ENCODE measurements at regions not wholly inside any gene's neighbourhood (a gene's known extent, or its start where the extent isn't known, plus 50 kb on each side); places are given as distances from the start of the nearest gene placed in this dataset.
"Not testable (repeated sequence)": the region's sequence is repeated elsewhere in the genome, so short reads cannot be mapped to it uniquely, and the experiment has no call there.

- H3K79me2 ChIP-seq (ENCODE audit: insufficient read depth, low read length), result no peaks in the 10 kb centered on the region
- no peaks in the 10 kb centered on the region for H3K27me3 Mint-ChIP-seq (ENCODE audit: low read depth, unreplicated experiment)
- H3K27ac Mint-ChIP-seq (ENCODE audit: unreplicated experiment), result no peak overlapping the region
- TF ChIP-seq EZH2 (IDR thresholded peaks at IDR 0.05; ENCODE audit: insufficient read depth, low read length), result no peak
- TF ChIP-seq CTCF (IDR thresholded peaks at IDR 0.05; ENCODE audit: insufficient read depth, low read depth, low read length), result no peak
- no peak for DNase-seq (ENCODE audit: low read depth)
- no peak overlapping the region for H3K4me2 ChIP-seq (ENCODE audit: low read length)
- no peaks in the 10 kb centered on the region for H3K27me3 ChIP-seq (ENCODE audit: insufficient read depth, low read length)
- no peak overlapping the region for H3K27ac ChIP-seq (ENCODE audit: low read depth, low read length)
- H3K4me1 Mint-ChIP-seq (ENCODE audit: low read depth, unreplicated experiment), result no peaks in the 10 kb centered on the region
- FAIRE-seq, result no peak
- no peaks in the 10 kb centered on the region for H3K9me3 Mint-ChIP-seq (ENCODE audit: unreplicated experiment)
- no peaks in the 10 kb centered on the region for H3K4me1 ChIP-seq (ENCODE audit: insufficient read depth, low read length)
- no peaks in the 10 kb centered on the region for H4K20me1 ChIP-seq (ENCODE audit: insufficient read depth, low read length)
- H3K4me3 ChIP-seq (ENCODE audit: insufficient read depth, low read depth, low read length), result no peak overlapping the region
- peaks cover 3% of the 10 kb centered on the region for H3K9me3 ChIP-seq (ENCODE audit: insufficient read depth, low read depth, low read length)
- H3K36me3 ChIP-seq (ENCODE audit: insufficient read depth, low read length), result no peaks in the 10 kb centered on the region
- no peak overlapping the region for H2AFZ ChIP-seq (ENCODE audit: low read depth, low read length)
- H3K36me3 Mint-ChIP-seq (ENCODE audit: low read depth, unreplicated experiment), result no peaks in the 10 kb centered on the region
- H3K4me3 Mint-ChIP-seq (ENCODE audit: unreplicated experiment), result no peak overlapping the region
- H3K9ac ChIP-seq (ENCODE audit: low read length), result no peak overlapping the region
Measured at GRCh38 chr2:154507186-154507585, 191.3 kb upstream of the KCNJ3 start.

- H3K4me1 Mint-ChIP-seq (ENCODE audit: low read depth, unreplicated experiment), result no peaks in the 10 kb centered on the region
- Histone ChIP-seq H4K20me1 (ENCODE audit: insufficient read depth, low read length) (no peaks in the 10 kb centered on the region), H3K9ac (ENCODE audit: low read length) (no peak overlapping the region), H2AFZ (ENCODE audit: low read depth, low read length) (no peak overlapping the region), H3K27ac (ENCODE audit: low read depth, low read length) (no peak overlapping the region), H3K27me3 (ENCODE audit: insufficient read depth, low read length) (no peaks in the 10 kb centered on the region), H3K9me3 (ENCODE audit: insufficient read depth, low read depth, low read length) (no peaks in the 10 kb centered on the region), H3K4me1 (ENCODE audit: insufficient read depth, low read length) (no peaks in the 10 kb centered on the region), H3K4me2 (ENCODE audit: low read length) (no peak overlapping the region), H3K4me3 (ENCODE audit: insufficient read depth, low read depth, low read length) (no peak overlapping the region), H3K79me2 (ENCODE audit: insufficient read depth, low read length) (no peaks in the 10 kb centered on the region), H3K36me3 (ENCODE audit: insufficient read depth, low read length) (no peaks in the 10 kb centered on the region)
- DNase-seq (ENCODE audit: low read depth) (no peak), FAIRE-seq (no peak)
- no peaks in the 10 kb centered on the region for H3K36me3 Mint-ChIP-seq (ENCODE audit: low read depth, unreplicated experiment)
- no peak overlapping the region for H3K4me3 Mint-ChIP-seq (ENCODE audit: unreplicated experiment)
- H3K27me3 Mint-ChIP-seq (ENCODE audit: low read depth, unreplicated experiment), result no peaks in the 10 kb centered on the region
- TF ChIP-seq EZH2 (IDR thresholded peaks at IDR 0.05; ENCODE audit: insufficient read depth, low read length) (no peak), CTCF (IDR thresholded peaks at IDR 0.05; ENCODE audit: insufficient read depth, low read depth, low read length) (no peak)
- H3K27ac Mint-ChIP-seq (ENCODE audit: unreplicated experiment), result no peak overlapping the region
- no peaks in the 10 kb centered on the region for H3K9me3 Mint-ChIP-seq (ENCODE audit: unreplicated experiment)
Measured at GRCh38 chr2:154518872-154519271, 179.6 kb upstream of the KCNJ3 start.

GRCh38 chr2:154520951-154521350 is 177.5 kb upstream of the KCNJ3 start:
- not testable (repeated sequence) for H3K27me3 Mint-ChIP-seq (ENCODE audit: low read depth, unreplicated experiment); H3K79me2 ChIP-seq (ENCODE audit: insufficient read depth, low read length); H3K36me3 Mint-ChIP-seq (ENCODE audit: low read depth, unreplicated experiment); FAIRE-seq; H2AFZ ChIP-seq (ENCODE audit: low read depth, low read length); H3K4me1 ChIP-seq (ENCODE audit: insufficient read depth, low read length); H3K9me3 ChIP-seq (ENCODE audit: insufficient read depth, low read depth, low read length); H3K4me2 ChIP-seq (ENCODE audit: low read length); H3K9ac ChIP-seq (ENCODE audit: low read length); H3K9me3 Mint-ChIP-seq (ENCODE audit: unreplicated experiment); H3K27ac Mint-ChIP-seq (ENCODE audit: unreplicated experiment); DNase-seq (ENCODE audit: low read depth); H3K4me3 Mint-ChIP-seq (ENCODE audit: unreplicated experiment); H4K20me1 ChIP-seq (ENCODE audit: insufficient read depth, low read length); H3K36me3 ChIP-seq (ENCODE audit: insufficient read depth, low read length); H3K27me3 ChIP-seq (ENCODE audit: insufficient read depth, low read length); H3K27ac ChIP-seq (ENCODE audit: low read depth, low read length); H3K4me3 ChIP-seq (ENCODE audit: insufficient read depth, low read depth, low read length); H3K4me1 Mint-ChIP-seq (ENCODE audit: low read depth, unreplicated experiment)
